Thyroid gland (tissue), 4 donors: ENCODE measurements at regions not wholly inside any gene's neighbourhood (a gene's known extent, or its start where the extent isn't known, plus 50 kb on each side); places are given as distances from the start of the nearest gene placed in this dataset.

Experiments used
- CTCF ChIP-seq, 6 experiments: fragments of 200-600 bp in 3 of 6; fragments of 450-650 bp in 3 of 6; sonication (generic) in 3 of 6; IDR thresholded peaks; one replicate each; pipeline ENCODE4 v1.5.1; 2016 to 2019; ENCODE audit warnings: antibody characterized with exemption in 6 of 6, mild to moderate bottlenecking in 2 of 6, inconsistent platforms in 1 of 6, moderate library complexity in 1 of 6
- POLR2A ChIP-seq, 2 donors: fragments of 450-650 bp; IDR thresholded peaks; one replicate each; pipeline ENCODE4 v1.6.1; 2017; ENCODE audit warnings: antibody characterized with exemption in 2 of 2, mild to moderate bottlenecking in 2 of 2, moderate library complexity in 1 of 2

- TF ChIP-seq CTCF (IDR thresholded peaks at IDR 0.05) (no peak), POLR2A (IDR thresholded peaks at IDR 0.05) (no peak)
Measured at GRCh38 chr9:110104261-110104809, 103.6 kb downstream of the C9orf152 start.
